Inflammatory macrophage treated with lipopolysaccharide for 1 hour (primary cell): ENCODE measurements at regions not wholly inside any gene's neighbourhood (a gene's known extent, or its start where the extent isn't known, plus 50 kb on each side); places are given as distances from the start of the nearest gene placed in this dataset.

ENCODE experiments used
- DNase-seq, 2 donors: peaks; one replicate each; pipeline ENCODE4 v3.0.0-alpha.2; 2020 to 2022

DNA sequence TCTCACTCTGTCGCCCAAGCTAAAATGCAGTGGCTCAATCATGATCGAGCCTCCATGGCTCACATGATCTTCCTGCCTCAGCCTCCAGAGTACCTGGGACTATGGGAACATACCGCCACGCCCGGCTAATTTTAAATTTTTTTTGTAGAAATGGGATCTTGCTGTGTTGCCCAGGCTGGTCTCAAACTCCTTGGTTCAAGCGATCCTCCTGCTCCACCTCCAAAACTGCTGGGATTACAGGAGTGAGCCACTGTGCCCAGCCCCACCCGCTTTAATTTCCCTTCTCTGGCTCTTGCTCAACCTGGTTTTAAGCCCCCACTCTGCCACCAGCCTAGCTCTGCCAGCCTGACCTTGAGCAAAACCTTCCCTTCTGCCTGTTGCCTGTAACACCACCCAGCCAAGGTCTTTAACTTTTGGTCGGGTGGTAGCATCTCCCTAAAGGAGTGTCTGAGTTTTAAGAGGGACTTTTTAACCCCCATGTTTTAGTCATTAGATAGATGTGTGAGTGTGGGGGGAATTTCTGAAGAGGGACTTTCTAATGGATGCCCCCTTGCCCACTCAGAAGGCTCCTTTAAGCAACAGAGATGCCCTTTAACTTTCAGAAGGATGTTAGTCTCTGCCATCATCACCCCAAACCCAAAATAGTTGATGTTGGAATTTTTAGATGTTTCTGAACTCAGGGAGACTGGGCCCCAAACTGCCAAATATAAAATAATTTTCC is 71.8 kb upstream of the FOXP4 start:
- DNase-seq, result peak in 1 of 2 donors; percentile 33

DNA sequence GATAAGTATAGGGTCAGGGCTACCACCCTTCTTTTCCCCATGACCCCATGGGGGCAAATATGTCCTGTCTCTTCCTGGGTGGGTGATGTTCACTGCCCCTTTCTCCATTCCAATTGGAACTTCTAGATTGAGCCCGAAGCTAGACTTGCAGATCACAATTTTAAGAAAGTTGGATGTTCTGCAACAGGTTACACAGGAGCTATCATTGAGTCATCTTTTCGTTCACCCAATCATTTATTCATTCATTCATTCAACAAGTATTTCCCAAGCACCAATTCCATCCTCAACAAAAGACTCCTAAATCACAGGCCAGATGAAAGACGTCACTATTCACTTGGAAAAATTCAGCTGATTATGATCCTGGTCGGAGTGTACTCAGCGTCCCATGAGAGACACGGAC is 71.0 kb upstream of the FOXP4 start:
- DNase-seq, result no peak

DNA sequence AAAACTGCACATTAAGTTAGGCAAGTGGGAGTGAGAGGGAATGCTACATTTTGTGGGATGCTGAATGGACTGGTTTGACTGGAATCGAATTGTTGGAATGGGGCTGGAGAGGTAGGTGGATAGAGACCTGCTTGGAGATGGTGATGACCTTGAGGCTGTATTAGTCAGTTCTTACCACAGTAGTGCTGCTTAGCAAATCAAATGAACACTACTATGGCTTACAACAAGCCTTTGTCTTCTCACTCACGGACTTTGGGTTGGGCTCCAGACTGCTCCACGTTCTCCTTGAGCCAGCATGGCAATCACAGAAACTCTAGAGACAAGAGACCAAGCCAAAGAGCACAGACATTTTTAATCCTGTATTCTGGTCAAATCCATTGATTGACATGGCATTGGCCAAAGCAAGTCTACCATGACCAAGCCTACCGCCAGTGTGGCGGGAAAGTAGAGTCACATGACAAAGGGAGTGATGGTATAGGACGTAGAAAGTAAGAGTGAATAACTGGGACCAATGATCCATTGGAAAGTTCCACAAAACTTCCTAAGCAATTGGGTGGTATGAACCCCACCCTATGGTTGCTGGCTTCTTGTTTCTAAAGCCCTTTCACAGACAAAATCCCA is 70.3 kb upstream of the FOXP4 start:
- DNase-seq, result no peak

DNA sequence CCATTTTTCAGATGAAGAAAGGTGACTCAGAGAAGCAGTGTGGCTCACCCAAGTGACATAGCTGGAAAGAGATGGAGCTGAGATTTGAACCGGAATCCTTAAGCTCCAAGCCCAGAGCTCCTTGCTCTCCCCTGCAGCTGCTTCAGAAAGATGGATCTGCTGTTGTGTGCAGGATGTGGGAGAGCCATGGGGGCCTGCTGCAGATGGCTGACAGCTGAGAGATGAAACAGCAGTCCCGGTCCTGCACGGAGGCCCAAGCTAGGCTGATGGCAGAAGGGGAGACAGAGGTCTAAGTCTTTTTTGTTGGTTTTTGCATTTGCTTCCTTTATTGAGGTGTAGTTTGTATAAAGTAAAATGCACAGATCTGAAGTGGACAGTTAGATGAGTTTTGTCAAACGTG is 69.8 kb upstream of the FOXP4 start:
- DNase-seq, result no peak

DNA sequence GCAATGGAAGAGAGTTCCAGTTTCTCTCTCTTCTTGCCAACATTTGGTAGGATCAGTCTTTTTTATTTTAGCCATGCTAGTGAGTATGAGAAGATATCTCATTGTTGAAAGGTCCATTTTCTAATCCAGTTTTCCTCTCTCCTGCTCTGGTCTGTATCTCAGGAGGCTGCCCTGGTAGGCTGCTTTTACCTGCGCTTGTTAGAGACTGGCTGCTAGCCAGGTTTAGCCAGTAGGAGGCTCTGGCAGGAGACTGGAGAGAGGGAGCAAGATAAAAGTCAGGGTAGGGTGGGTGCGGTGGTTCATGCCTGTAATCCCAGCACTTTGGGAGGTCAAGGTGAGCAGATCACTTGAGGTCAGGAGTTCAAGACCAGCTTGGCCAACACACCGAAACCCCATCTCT is 68.6 kb upstream of the FOXP4 start:
- no peak for DNase-seq

DNA sequence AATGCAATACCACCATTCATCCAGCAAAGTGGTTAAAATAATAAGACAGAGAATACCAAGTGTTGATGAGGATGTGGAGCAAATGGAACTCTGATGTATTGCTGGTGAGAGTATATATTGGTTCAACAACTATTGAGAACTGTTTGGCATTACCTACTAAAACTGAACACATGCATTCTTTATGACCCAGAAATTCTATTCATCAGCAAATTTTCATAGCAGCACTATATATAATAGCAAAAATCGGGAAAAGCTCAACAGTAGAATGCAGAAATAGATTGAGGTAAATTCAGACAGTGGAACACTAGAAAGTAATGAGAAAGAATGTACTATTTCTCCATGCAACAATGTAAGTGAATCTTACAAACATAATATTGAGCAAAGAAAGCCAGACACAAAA is 62.2 kb upstream of the FOXP4 start:
- no peak for DNase-seq

DNA sequence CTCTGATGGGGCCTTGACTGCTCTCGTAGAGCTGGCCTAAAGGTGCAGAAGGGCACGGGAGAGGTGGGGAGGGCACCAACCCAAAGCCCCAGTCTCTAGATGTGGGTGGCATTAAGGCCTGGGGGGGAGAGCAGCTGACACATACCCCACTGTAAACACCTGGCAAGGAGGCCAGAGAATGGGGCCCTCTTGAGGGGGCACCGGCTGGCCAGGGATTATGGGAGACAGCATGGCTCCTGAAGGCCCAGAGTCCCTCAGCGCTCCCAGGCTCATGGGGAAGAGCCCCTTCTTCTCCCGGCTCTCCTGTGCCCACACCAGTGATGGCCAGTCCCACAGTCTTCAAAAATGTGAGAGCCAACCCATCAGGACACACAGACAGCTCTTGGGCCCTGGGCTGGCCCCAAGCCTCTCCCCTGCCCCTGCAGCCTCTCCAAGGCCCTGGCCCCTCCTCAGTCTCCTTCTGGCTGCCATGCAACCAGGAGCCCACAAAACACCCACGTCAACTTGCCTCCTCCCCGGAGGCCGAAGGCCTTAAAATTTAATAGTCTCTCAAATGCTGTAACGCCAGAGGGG is 58.2 kb upstream of the FOXP4 start:
- DNase-seq, result no peak

DNA sequence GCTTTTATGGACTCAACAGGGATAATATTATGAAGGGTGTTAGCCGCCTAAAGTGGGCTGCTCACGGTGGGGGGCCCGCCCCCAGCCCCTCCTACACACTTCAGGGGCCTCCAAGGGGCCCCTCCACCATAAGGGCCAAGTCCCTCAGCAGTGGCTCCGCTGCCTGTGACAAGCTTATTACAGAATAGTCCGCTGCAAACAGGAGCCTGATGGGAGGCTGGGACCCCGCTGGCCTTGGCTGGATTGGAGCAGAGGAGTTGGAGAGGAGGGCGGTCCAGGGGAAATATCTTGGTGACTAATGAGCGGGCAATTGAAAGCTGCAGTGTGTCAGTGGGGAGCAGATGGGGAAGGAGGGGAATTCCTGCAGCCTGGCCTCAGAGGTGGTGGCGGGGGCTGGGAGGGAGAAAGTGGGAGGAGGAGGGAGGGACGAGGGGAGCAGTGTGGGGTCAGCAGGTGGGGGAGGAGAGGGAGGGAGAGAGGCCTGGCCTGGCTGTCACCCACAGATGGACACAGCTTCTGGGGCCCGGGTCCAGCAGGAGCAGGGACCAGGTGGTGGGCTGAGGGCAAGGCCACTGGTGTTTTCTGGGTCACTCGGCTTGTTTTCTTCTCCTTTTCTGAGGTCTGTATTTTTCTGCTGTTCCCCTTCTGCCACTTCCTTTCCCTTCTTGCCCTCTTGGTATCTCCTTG is 57.6 kb upstream of the FOXP4 start:
- DNase-seq, result peak; percentile 51 to 69

DNA sequence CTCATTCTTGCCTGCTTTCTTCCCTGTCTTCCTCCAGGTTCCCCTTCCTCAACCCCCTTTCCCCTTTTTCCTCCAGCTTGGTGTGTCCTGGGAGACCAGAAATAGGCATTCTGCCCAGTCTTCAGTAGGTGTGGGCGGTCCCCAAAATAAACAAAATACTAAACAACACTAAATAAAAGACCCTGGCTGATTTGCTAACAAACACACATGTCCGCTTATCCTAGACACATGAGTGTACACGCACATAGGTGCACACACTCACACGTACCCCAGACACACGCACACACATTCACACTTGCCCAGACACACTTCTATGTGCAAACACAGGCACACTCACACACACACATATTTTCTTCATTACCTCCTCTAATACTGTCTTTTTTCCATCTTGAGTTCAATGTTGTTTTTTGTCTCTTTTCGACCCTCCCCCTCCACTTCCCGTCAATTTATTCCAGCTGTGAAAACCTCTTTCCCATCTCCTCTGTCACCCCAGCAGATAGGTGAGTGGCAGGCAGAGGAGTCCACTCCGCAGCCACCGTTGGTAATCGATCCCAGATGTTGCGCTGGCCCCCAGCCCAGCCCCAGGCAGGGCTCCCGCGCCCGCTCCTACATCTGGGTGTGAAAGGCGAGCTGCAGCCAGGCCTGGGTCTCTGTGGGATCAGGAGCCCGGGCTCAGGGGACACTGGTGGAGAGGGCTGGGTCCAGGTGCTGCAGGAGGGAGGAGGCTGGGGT is 56.9 kb upstream of the FOXP4 start:
- DNase-seq, result no peak

DNA sequence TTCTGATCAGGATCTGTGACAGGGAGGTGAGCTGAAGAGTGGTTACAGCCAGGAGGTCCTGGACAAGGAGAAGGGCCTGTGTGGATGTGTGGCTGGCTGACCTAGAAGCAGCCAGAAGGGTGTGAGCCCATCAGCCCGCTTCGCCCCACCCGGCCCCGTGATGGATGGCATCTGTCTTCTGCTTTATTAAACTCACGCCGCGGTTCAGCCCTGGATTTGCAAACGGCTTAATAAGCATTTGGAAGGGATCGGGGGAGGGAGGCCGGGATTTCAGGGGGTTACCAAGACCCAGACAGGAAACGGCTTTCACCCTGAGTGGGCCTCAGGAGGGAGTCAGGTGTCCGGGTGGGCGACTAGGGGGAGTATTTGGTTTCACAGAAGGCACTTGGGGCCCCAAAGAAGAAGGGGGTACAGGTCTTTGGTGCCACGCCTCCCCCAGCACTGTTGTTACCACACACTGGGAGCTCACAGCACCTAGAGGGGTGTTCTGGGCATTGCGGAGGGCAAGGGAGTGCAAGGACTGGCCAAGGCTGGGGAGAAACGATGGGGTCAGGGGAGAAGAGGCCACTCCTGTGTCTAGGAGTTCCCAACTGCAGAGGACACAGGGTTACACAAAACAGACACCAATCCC is 53.8 kb upstream of the FOXP4 start:
- no peak for DNase-seq

DNA sequence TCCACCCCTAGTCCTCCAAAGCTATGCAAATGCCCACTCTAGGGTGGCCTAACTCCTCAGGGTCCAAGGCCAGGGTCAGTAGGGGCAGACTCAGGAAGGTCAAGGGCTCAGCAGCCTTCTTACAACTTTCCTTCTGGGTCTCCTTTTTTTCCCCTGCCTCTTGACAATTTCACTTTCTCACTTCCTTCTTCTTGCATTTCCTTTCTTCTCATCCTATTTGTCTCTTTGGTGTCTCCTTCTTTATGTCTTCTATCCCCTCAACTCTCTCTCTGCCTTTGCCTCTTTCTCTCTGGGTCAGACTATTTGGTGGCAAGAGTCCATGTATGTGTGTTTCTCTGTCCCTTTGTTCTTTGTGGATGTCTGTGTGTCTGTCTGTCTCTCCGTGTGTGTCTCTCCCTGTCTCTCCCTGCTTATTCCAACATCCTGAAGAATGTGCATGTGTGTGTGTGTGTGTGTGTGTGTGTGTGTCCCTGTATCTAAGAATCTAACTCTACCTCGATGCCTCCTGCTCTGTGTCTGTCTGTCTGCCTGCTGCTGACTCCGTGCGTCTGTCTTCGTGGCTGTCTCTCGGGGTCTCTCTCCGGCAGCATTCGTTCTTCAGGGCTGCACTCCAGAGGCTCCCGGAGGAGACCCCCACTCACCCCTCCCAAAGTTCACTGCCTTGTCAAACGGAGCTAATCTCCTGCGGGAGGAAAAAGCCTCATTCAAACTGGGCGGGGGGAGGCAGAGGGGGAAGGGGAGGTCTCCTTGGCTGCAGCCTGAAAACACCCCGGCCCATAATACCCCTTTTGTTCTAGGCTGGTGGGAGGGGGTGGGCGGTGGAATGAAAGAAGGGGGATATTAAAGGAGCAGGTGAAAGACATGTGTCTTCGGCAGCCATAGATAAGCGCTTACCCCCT is 51.7 kb upstream of the FOXP4 start:
- DNase-seq, result no peak
